Activated B cell treated with CpG ODN at 0.5 μM for 24 hours (primary cell): ENCODE measurements at regions not wholly inside any gene's neighbourhood (a gene's known extent, or its start where the extent isn't known, plus 50 kb on each side); places are given as distances from the start of the nearest gene placed in this dataset.

ENCODE experiments used
- ATAC-seq: fragments of 200-7000 bp; cut with Tn5 transposase; one replicate; pipeline ENCODE4 v1.10.0; 2021; ENCODE audit warnings: low read depth, mild to moderate bottlenecking, moderate library complexity
- CTCF ChIA-PET: fragments of 350-600 bp; sonication (Branson Sonifier 250); formaldehyde crosslinking; loops from one replicate; lab custom pipeline; 2021; ENCODE audit warnings: antibody characterized with exemption; lab: Charles Lee
- POLR2A ChIA-PET: fragments of 350-600 bp; sonication (Branson Sonifier 250); formaldehyde crosslinking; loops from one replicate; lab custom pipeline; 2021; ENCODE audit warnings: antibody characterized with exemption; lab: Charles Lee
- DNase-seq: peaks from one replicate; pipeline ENCODE4 v3.0.0; 2022
- H3K27ac Mint-ChIP-seq: one replicate; pipeline ENCODE4 v1.8.0; 2020; ENCODE audit warnings: mixed read lengths
- H3K27me3 Mint-ChIP-seq: one replicate; pipeline ENCODE4 v1.8.0; 2021; ENCODE audit warnings: mixed read lengths
- H3K36me3 Mint-ChIP-seq: one replicate; pipeline ENCODE4 v1.8.0; 2021; ENCODE audit warnings: low read depth, mixed read lengths
- H3K4me1 Mint-ChIP-seq: one replicate; pipeline ENCODE4 v1.8.0; 2021; ENCODE audit warnings: mixed read lengths
- H3K4me3 Mint-ChIP-seq: one replicate; pipeline ENCODE4 v1.8.0; 2020; ENCODE audit warnings: mild to moderate bottlenecking, mixed read lengths
- H3K9me3 Mint-ChIP-seq: one replicate; pipeline ENCODE4 v1.8.0; 2020; ENCODE audit warnings: mixed read lengths
- CTCF ChIP-seq: fragments of 200-600 bp; IDR thresholded peaks from one replicate; pipeline ENCODE4 v1.8.0; 2022; ENCODE audit warnings: antibody characterized with exemption, mild to moderate bottlenecking
- intact Hi-C: fragments of 100-400 bp; cut with micrococcal nuclease; formaldehyde crosslinking; loops from one replicate; pipeline ENCODE4 v1.15.1; 2024

DNA sequence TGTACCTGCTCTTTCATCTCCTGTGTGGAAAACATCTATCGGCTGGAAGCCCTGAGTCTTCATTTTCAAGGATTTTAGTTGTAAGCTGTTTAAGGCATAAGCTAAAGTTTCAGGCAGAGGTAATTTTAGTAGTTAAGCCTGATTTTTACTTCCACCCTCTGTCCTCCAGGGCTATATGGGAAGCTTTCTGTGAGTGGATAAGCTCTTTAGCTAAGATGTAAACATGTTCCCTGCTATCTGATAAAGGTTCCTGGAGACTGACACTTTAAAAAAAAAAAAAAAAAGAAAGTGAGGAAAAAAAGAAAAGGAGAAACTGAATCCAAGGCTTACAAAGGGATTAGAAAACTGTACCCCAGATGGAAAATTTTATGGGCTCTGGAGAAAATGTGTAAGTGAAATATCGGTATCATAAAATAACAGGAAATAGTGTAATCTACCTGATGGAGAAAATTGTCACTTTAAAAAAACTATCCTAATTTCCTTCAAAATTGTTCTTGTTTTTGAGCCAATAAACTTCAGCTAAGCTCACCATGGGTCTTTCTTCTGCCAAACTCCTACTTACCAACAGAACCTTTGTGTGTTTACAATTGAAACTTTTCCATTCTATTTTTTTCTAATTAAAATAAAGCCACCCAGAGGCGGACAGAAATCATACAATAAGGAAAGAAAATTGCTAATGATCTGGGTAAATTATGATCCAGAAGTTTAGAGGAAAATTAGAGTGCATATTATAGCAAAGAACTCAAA is 180.5 kb downstream of the TGFB2 start:
- TF ChIP-seq CTCF, result no peak
- Mint-ChIP-seq H3K4me3 (no peak overlapping the region), H3K27me3 (peaks cover 12% of the 10 kb centered on the region), H3K9me3 (no peaks in the 10 kb centered on the region), H3K4me1 (no peaks in the 10 kb centered on the region), H3K36me3 (no peaks in the 10 kb centered on the region), H3K27ac (no peak overlapping the region)
- ATAC-seq (no peak), DNase-seq (no peak)
- intact Hi-C loops, result loop anchor here (10.0 kb wide), 2 partner anchors 859 to 889 kb away; no protein-coding TSS in a partner anchor
- ChIA-PET CTCF (no interaction called here), POLR2A (no interaction called here)

GRCh38 chr1:218526198-218526580 is 181.1 kb downstream of the TGFB2 start:
- H3K27ac Mint-ChIP-seq, result no peak overlapping the region
- no peaks in the 10 kb centered on the region for H3K36me3 Mint-ChIP-seq
- H3K4me3 Mint-ChIP-seq, result no peak overlapping the region
- H3K9me3 Mint-ChIP-seq, result no peaks in the 10 kb centered on the region
- no peak for DNase-seq
- no peaks in the 10 kb centered on the region for H3K4me1 Mint-ChIP-seq
- H3K27me3 Mint-ChIP-seq, result peaks cover 13% of the 10 kb centered on the region
- CTCF ChIA-PET, result no interaction called here
- TF ChIP-seq CTCF, result no peak
- POLR2A ChIA-PET, result no interaction called here
- no peak for ATAC-seq
- intact Hi-C loops, result loop anchor here (10.0 kb wide), 2 partner anchors 859 to 889 kb away; no protein-coding TSS in a partner anchor

- ChIA-PET POLR2A (no interaction called here), CTCF (no interaction called here)
- Mint-ChIP-seq H3K4me3 (no peak overlapping the region), H3K27ac (no peak overlapping the region), H3K36me3 (no peaks in the 10 kb centered on the region), H3K9me3 (no peaks in the 10 kb centered on the region), H3K4me1 (no peaks in the 10 kb centered on the region), H3K27me3 (peaks cover 14% of the 10 kb centered on the region)
- intact Hi-C loops, result loop anchor here (10.0 kb wide), 2 partner anchors 857 to 887 kb away; no protein-coding TSS in a partner anchor
- TF ChIP-seq CTCF, result no peak
- ATAC-seq (no peak), DNase-seq (no peak)
These were observed 182.6 kb downstream of the TGFB2 start for GRCh38 chr1:218527737-218528136.

DNA sequence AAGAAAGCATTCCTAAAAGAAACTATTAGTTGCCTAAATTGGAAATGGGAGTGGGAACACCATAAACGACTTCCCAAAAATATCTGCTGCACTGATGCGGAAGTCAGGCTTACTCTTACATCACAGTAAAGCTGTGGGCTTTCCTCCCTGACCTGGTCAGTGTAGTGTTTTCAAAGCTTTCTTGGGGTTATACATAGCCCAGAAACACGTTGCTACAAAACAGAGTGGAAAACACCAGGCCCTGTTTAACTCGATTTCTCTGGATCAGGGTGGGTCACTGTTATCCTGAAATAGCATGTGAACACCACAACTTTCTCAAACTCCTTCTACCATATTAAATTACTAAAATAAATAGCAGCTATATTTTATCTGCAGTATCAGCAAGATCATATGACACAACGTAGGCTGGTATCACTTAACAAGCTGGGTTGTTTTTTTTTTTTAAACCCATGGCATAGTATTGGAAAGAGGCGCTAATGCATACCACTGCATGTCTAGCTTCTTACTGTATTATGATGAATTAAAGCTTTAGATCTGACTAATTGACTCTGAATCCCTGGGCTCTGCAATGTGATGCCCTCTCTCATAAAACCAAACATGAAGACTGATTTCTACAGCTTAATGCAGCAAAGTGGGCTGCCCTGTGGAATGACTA is 184.6 kb downstream of the TGFB2 start:
- no peak for TF ChIP-seq CTCF
- ChIA-PET CTCF (no interaction called here), POLR2A (interaction anchor here (0.6 kb wide), 1 partner anchor 1755 kb away, joined by 6 read pairs; no protein-coding TSS in a partner anchor)
- Mint-ChIP-seq H3K4me1 (no peaks in the 10 kb centered on the region), H3K36me3 (no peaks in the 10 kb centered on the region), H3K27ac (no peak overlapping the region), H3K4me3 (no peak overlapping the region), H3K27me3 (peaks cover 10% of the 10 kb centered on the region), H3K9me3 (no peaks in the 10 kb centered on the region)
- no peak for DNase-seq
- ATAC-seq, result no peak
- intact Hi-C loops, result loop anchor here (10.0 kb wide), 2 partner anchors 855 to 885 kb away; no protein-coding TSS in a partner anchor

DNA sequence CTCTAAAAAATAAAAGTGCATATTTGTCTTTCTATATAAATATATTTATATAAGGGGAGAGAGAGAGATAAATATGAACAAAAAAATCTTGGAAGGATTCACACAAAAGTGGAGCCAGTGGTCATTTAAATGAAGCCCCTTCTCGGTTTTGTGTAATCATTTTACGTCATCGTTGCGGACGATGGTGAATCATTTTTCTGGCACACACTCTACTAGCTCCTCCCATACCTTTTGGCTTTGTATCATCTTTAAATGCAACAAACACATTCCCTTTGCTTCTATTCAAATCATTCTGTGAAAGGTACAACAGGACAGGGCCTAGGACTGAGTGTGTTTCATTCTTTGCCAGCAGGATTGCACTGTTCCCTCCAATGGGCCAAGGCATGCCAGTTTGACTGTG is 186.8 kb downstream of the TGFB2 start:
- Mint-ChIP-seq H3K27ac (no peak overlapping the region), H3K27me3 (peaks cover 7% of the 10 kb centered on the region), H3K4me3 (no peak overlapping the region), H3K9me3 (no peaks in the 10 kb centered on the region), H3K4me1 (no peaks in the 10 kb centered on the region), H3K36me3 (no peaks in the 10 kb centered on the region)
- POLR2A ChIA-PET, result no interaction called here
- TF ChIP-seq CTCF, result no peak
- no peak for ATAC-seq
- intact Hi-C loops, result no loop called here
- CTCF ChIA-PET, result no interaction called here
- DNase-seq, result no peak
